WTC11 (cell line): ENCODE measurements at regions not wholly inside any gene's neighbourhood (a gene's known extent, or its start where the extent isn't known, plus 50 kb on each side); places are given as distances from the start of the nearest gene placed in this dataset.

ENCODE experiments used
- ATAC-seq: fragments of 200-7000 bp; cut with Tn5 transposase; 2 replicates; pipeline ENCODE4 v1.10.0; 2021; ENCODE audit warnings: mild to moderate bottlenecking, moderate library complexity
- CTCF ChIA-PET: fragments of 300-600 bp; sonication (Branson Sonifier 250); formaldehyde crosslinking; loops from one replicate; lab custom pipeline; 2021; ENCODE audit warnings: antibody characterized with exemption; lab: Charles Lee
- POLR2A ChIA-PET: fragments of 350-600 bp; sonication (Branson Sonifier 250); formaldehyde crosslinking; loops from one replicate; lab custom pipeline; 2021; ENCODE audit warnings: antibody characterized with exemption; lab: Charles Lee
- DNase-seq: peaks from one replicate; pipeline ENCODE4 v3.0.0; 2021; ENCODE audit warnings: low spot score
- H3K27ac Mint-ChIP-seq: 2 replicates; pipeline ENCODE4 v1.8.0; 2021; ENCODE audit warnings: mixed read lengths
- H3K27me3 Mint-ChIP-seq: 2 replicates; pipeline ENCODE4 v1.8.0; 2021; ENCODE audit warnings: low read depth, mild to moderate bottlenecking, moderate library complexity, mixed read lengths
- H3K36me3 Mint-ChIP-seq: 2 replicates; pipeline ENCODE4 v1.8.0; 2021; ENCODE audit warnings: mixed read lengths
- H3K4me1 Mint-ChIP-seq: 2 replicates; pipeline ENCODE4 v1.8.0; 2022; ENCODE audit warnings: mixed read lengths
- H3K4me3 Mint-ChIP-seq: 2 replicates; pipeline ENCODE4 v1.8.0; 2021; ENCODE audit warnings: mild to moderate bottlenecking, moderate library complexity, mixed read lengths
- H3K9me3 Mint-ChIP-seq: 2 replicates; pipeline ENCODE4 v1.8.0; 2021; ENCODE audit warnings: mixed read lengths
- CTCF ChIP-seq: fragments of 200-600 bp; IDR thresholded peaks from 2 replicates; pipeline ENCODE4 v1.8.0; 2022; ENCODE audit warnings: antibody characterized with exemption
- EMX1 ChIP-seq: fragments of 250-450 bp; sonication (Bioruptor Pico); IDR thresholded peaks from 2 replicates; pipeline ENCODE4 v1.8.0; 2021; ENCODE audit warnings: mild to moderate bottlenecking
- ERG ChIP-seq: fragments of 250-450 bp; sonication (Bioruptor Pico); IDR thresholded peaks from 2 replicates; pipeline ENCODE4 v1.8.0; 2021; ENCODE audit warnings: mild to moderate bottlenecking
- ESRRA ChIP-seq: sonication (generic); formaldehyde crosslinking; IDR thresholded peaks from 2 replicates; pipeline ENCODE4 v1.8.1; 2022; ENCODE audit warnings: mild to moderate bottlenecking, missing genetic modification reagents, borderline replicate concordance
- ETV6 ChIP-seq: sonication (generic); formaldehyde crosslinking; IDR thresholded peaks from 2 replicates; pipeline ENCODE4 v1.8.1; 2022; ENCODE audit warnings: mild to moderate bottlenecking, missing genetic modification reagents
- MXD4 ChIP-seq: fragments of 250-450 bp; sonication (Bioruptor Pico); IDR thresholded peaks from 2 replicates; pipeline ENCODE4 v1.8.0; 2021; ENCODE audit warnings: mild to moderate bottlenecking, moderate library complexity, borderline replicate concordance
- NR1H2 ChIP-seq: sonication (generic); formaldehyde crosslinking; IDR thresholded peaks from 2 replicates; pipeline ENCODE4 v1.9.0; 2021; ENCODE audit warnings: mild to moderate bottlenecking, moderate library complexity, missing genetic modification reagents
- NR2C2 ChIP-seq: sonication (generic); formaldehyde crosslinking; IDR thresholded peaks from 2 replicates; pipeline ENCODE4 v1.8.0; 2022; ENCODE audit warnings: mild to moderate bottlenecking, missing genetic modification reagents
- NR3C1 ChIP-seq: sonication (generic); formaldehyde crosslinking; conservative IDR thresholded peaks from 2 replicates; pipeline ENCODE4 v1.8.1; 2023; ENCODE audit warnings: low read depth, mild to moderate bottlenecking, missing genetic modification reagents
- SMAD3 ChIP-seq: sonication (generic); formaldehyde crosslinking; IDR thresholded peaks from 2 replicates; pipeline ENCODE4 v1.8.0; 2022; ENCODE audit warnings: missing genetic modification reagents, mild to moderate bottlenecking, borderline replicate concordance
- SMAD4 ChIP-seq: sonication (generic); formaldehyde crosslinking; IDR thresholded peaks from 2 replicates; pipeline ENCODE4 v1.8.0; 2022; ENCODE audit warnings: mild to moderate bottlenecking, missing genetic modification reagents
- SP1 ChIP-seq: sonication (generic); formaldehyde crosslinking; conservative IDR thresholded peaks from 2 replicates; pipeline ENCODE4 v1.8.1; 2022; ENCODE audit warnings: missing genetic modification reagents
- TEAD1 ChIP-seq: sonication (generic); formaldehyde crosslinking; IDR thresholded peaks from 2 replicates; pipeline ENCODE4 v1.8.0; 2022; ENCODE audit warnings: mild to moderate bottlenecking, missing genetic modification reagents
- TP53 ChIP-seq: sonication (generic); formaldehyde crosslinking; IDR thresholded peaks from 2 replicates; pipeline ENCODE4 v1.8.1; 2023; ENCODE audit warnings: mild to moderate bottlenecking, missing genetic modification reagents
- USF2 ChIP-seq: sonication (generic); formaldehyde crosslinking; IDR thresholded peaks from 2 replicates; pipeline ENCODE4 v1.8.1; 2023; ENCODE audit warnings: mild to moderate bottlenecking, missing genetic modification reagents, moderate library complexity
- ZNF121 ChIP-seq: sonication (generic); formaldehyde crosslinking; IDR thresholded peaks from 2 replicates; pipeline ENCODE4 v1.8.0; 2023; ENCODE audit warnings: missing genetic modification reagents
- ZNF396 ChIP-seq: fragments of 250-450 bp; sonication (Bioruptor Pico); IDR thresholded peaks from 2 replicates; pipeline ENCODE4 v1.8.0; 2021; ENCODE audit warnings: mild to moderate bottlenecking, moderate library complexity, borderline replicate concordance
- ZNF416 ChIP-seq: fragments of 250-450 bp; sonication (Bioruptor Pico); IDR thresholded peaks from 2 replicates; pipeline ENCODE4 v1.9.0; 2021; ENCODE audit warnings: mild to moderate bottlenecking, inconsistent platforms
- TF ChIP-seq, protein P1 (sequence below): sonication (generic); formaldehyde crosslinking; IDR thresholded peaks from 2 replicates; pipeline ENCODE4 v1.8.1; 2022; ENCODE audit warnings: mild to moderate bottlenecking, missing genetic modification reagents, moderate library complexity, borderline replicate concordance

DNA sequence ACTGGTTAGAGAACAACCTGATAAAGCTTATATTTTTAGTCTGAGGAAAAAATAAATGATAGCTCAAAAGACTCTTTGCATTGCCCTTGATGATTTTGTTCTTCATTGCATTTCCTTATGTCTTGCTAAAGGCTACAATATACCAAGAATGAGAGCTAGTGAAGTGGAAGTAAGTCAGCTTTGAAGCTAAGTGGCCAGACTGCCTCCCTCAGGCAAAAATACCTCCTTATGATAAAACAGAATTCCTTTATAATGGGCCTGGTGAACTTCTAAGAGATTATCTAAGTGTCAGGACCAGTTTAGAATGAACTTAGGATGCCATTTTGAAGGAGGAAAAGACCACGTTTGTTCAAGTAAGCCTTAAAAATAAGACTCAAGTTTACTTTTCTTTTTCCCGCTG, 678.4 kb downstream of the ROBO2 start (continued):
- no peak for TF ChIP-seq CTCF

GRCh38 chr3:77720460-77720971, 680.6 kb downstream of the ROBO2 start:
- H3K9me3 Mint-ChIP-seq, result peaks cover 26% of the 10 kb centered on the region
- peaks cover 6% of the 10 kb centered on the region; the same call in 1 of the 2 replicates for H3K36me3 Mint-ChIP-seq
- ChIA-PET CTCF (no interaction called here), POLR2A (no interaction called here)
- no peak overlapping the region for H3K27ac Mint-ChIP-seq
- peaks cover 21% of the 10 kb centered on the region for H3K4me1 Mint-ChIP-seq
- no peak for ATAC-seq
- DNase-seq, result no peak
- no peaks in the 10 kb centered on the region; the same call in 1 of the 2 replicates for H3K27me3 Mint-ChIP-seq
- TF ChIP-seq ZNF416 (CRISPR knock-in tag) (no peak), NR1H2 (CRISPR knock-in tag) (no peak), ZNF396 (CRISPR knock-in tag) (no peak), NR2C2 (CRISPR knock-in tag) (no peak), SMAD4 (CRISPR knock-in tag) (no peak), ZNF121 (CRISPR knock-in tag) (no peak), NR3C1 (CRISPR knock-in tag) (no peak), MXD4 (CRISPR knock-in tag) (no peak), ERG (CRISPR knock-in tag) (no peak), TP53 (CRISPR knock-in tag) (no peak)
- TF ChIP-seq, protein P1, sequence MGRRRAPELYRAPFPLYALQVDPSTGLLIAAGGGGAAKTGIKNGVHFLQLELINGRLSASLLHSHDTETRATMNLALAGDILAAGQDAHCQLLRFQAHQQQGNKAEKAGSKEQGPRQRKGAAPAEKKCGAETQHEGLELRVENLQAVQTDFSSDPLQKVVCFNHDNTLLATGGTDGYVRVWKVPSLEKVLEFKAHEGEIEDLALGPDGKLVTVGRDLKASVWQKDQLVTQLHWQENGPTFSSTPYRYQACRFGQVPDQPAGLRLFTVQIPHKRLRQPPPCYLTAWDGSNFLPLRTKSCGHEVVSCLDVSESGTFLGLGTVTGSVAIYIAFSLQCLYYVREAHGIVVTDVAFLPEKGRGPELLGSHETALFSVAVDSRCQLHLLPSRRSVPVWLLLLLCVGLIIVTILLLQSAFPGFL, result no peak
- H3K4me3 Mint-ChIP-seq, result no peak overlapping the region

- H3K36me3 Mint-ChIP-seq, result peaks cover 3% of the 10 kb centered on the region; the same call in 1 of the 2 replicates
- ChIA-PET CTCF (no interaction called here), POLR2A (no interaction called here)
- H3K27ac Mint-ChIP-seq, result no peak overlapping the region
- no peak for TF ChIP-seq SP1 (CRISPR knock-in tag)
- TF ChIP-seq ETV6 (CRISPR knock-in tag), result no peak
- TF ChIP-seq EMX1 (CRISPR knock-in tag), result no peak
- no peak for TF ChIP-seq SMAD3 (CRISPR knock-in tag)
- no peak for TF ChIP-seq ESRRA
- no peak for TF ChIP-seq TEAD1 (CRISPR knock-in tag)
- TF ChIP-seq USF2, result no peak
- no peak overlapping the region for H3K4me3 Mint-ChIP-seq
- no peak for DNase-seq
- ATAC-seq, result no peak
- H3K9me3 Mint-ChIP-seq, result peaks cover 17% of the 10 kb centered on the region
- no peaks in the 10 kb centered on the region for H3K4me1 Mint-ChIP-seq
- H3K27me3 Mint-ChIP-seq, result no peaks in the 10 kb centered on the region; the same call in 1 of the 2 replicates
Measured at GRCh38 chr3:77726517-77726916, 686.6 kb downstream of the ROBO2 start.
